Right lobe of liver (tissue), 6 donors: ENCODE measurements at regions not wholly inside any gene's neighbourhood (a gene's known extent, or its start where the extent isn't known, plus 50 kb on each side); places are given as distances from the start of the nearest gene placed in this dataset.
A peak's percentile ranks its signal among the peaks of the same experiment; 100 is the strongest.

Experiments used
- ATAC-seq, 4 donors: fragments of 200-7000 bp; cut with Tn5 transposase; one replicate each; pipeline ENCODE4 v1.9.1; 2020; ENCODE audit warnings: mild to moderate bottlenecking in 4 of 4, moderate library complexity in 4 of 4
- DNase-seq, 3 donors: peaks; one replicate each; pipeline ENCODE4 v3.0.0-alpha.2; 2020
- H3K27ac ChIP-seq, 3 donors: fragments of 200-600 bp; one replicate each; pipeline ENCODE4 v1.8.0; 2022
- H3K27me3 ChIP-seq, 2 donors: fragments of 200-600 bp; one replicate each; pipeline ENCODE4 v1.8.0; 2022
- H3K36me3 ChIP-seq, 4 donors: fragments of 200-600 bp; sonication (generic) in 1 of 4; one replicate each; pipeline versions ENCODE4 v1.5.1 to v1.8.0; 2017 to 2022; ENCODE audit warnings: control low read depth in 1 of 4
- H3K4me1 ChIP-seq, 4 donors: fragments of 200-600 bp; sonication (generic) in 1 of 4; one replicate each; pipeline versions ENCODE4 v1.5.1 to v1.8.0; 2017 to 2022; ENCODE audit warnings: control low read depth in 1 of 4
- H3K4me3 ChIP-seq, 3 donors: fragments of 200-600 bp; one replicate each; pipeline ENCODE4 v1.8.0; 2022
- H3K9me3 ChIP-seq, 4 donors: fragments of 200-600 bp; sonication (generic) in 1 of 4; one replicate each; pipeline versions ENCODE4 v1.5.1 to v1.8.0; 2017 to 2022; ENCODE audit warnings: control low read depth in 1 of 4
- CTCF ChIP-seq, 4 donors: fragments of 200-600 bp in 3 of 4; fragments of 450-650 bp in 1 of 4; IDR thresholded peaks; one replicate each; pipeline versions ENCODE4 v1.5.1 to v1.8.0; 2016 to 2022; ENCODE audit warnings: antibody characterized with exemption in 4 of 4, mild to moderate bottlenecking in 2 of 4
- POLR2A ChIP-seq: fragments of 450-650 bp; IDR thresholded peaks from one replicate; pipeline ENCODE4 v1.6.1; 2017; ENCODE audit warnings: antibody characterized with exemption, mild to moderate bottlenecking
- WGBS: methylation state at CpG from one replicate; pipeline ENCODE4 v1.1.6; 2018; ENCODE audit warnings: low coverage, low lambda C conversion rate; ENCODE audit not compliant: insufficient coverage; ENCODE audit errors: missing lambda C conversion rate; 5-methylcytosine and 5-hydroxymethylcytosine counted together
- intact Hi-C, 2 donors: fragments of 100-400 bp; cut with DNase I; formaldehyde crosslinking; loops; one replicate each; pipeline versions ENCODE4 v1.11.2 to v1.14.1; 2022
- donor health status: DM: no; HTN: yes; CAD: no.
- donor health status: DM: no; HTN: no; CAD: no.
- donor health status: DM: no; HTN: no; CAD: no.
- donor health status: DM: no; HTN: yes; CAD: no.
- donor health status: DM: no; HTN: yes; CAD: no.

- ATAC-seq, result no peak
- WGBS, result 83% methylated on average over 1 of the region's 1 CpG
- no peak overlapping the region for H3K4me3 ChIP-seq
- H3K9me3 ChIP-seq, result no peaks in the 10 kb centered on the region
- no peaks in the 10 kb centered on the region for H3K36me3 ChIP-seq
- intact Hi-C loops, result no loop called here
- TF ChIP-seq POLR2A (no peak), CTCF (IDR thresholded peaks at IDR 0.05) (no peak)
- H3K27me3 ChIP-seq, result no peaks in the 10 kb centered on the region
- no peaks in the 10 kb centered on the region for H3K4me1 ChIP-seq
- no peak overlapping the region for H3K27ac ChIP-seq
- no peak for DNase-seq
Observed at GRCh38 chr3:41126961-41127360, 72.3 kb upstream of the CTNNB1 start.

- intact Hi-C loops, result no loop called here
- Histone ChIP-seq H3K4me3 (no peak overlapping the region), H3K27me3 (no peaks in the 10 kb centered on the region), H3K4me1 (no peaks in the 10 kb centered on the region), H3K36me3 (no peaks in the 10 kb centered on the region), H3K9me3 (no peaks in the 10 kb centered on the region), H3K27ac (no peak overlapping the region)
- TF ChIP-seq CTCF (IDR thresholded peaks at IDR 0.05) (no peak), POLR2A (no peak)
- WGBS, result no CpG with 5 or more reads among the region's 2 CpGs
- no peak for DNase-seq
- no peak for ATAC-seq
Observed at GRCh38 chr3:41127414-41127813, 71.9 kb upstream of the CTNNB1 start.

- TF ChIP-seq CTCF (IDR thresholded peaks at IDR 0.05) (no peak), POLR2A (no peak)
- DNase-seq (no peak), ATAC-seq (no peak)
- Histone ChIP-seq H3K27ac (no peak overlapping the region), H3K4me1 (no peaks in the 10 kb centered on the region), H3K27me3 (no peaks in the 10 kb centered on the region), H3K36me3 (no peaks in the 10 kb centered on the region), H3K9me3 (no peaks in the 10 kb centered on the region), H3K4me3 (no peak overlapping the region)
- intact Hi-C loops, result no loop called here
- WGBS, result 100% methylated on average over 1 of the region's 1 CpG
Observed at GRCh38 chr3:41129731-41130130, 69.6 kb upstream of the CTNNB1 start.

- WGBS, result 82% methylated on average over 3 of the region's 3 CpGs
- no peaks in the 10 kb centered on the region for H3K4me1 ChIP-seq
- no peak overlapping the region for H3K4me3 ChIP-seq
- DNase-seq (no peak), ATAC-seq (no peak)
- TF ChIP-seq POLR2A (no peak), CTCF (IDR thresholded peaks at IDR 0.05) (no peak)
- H3K27ac ChIP-seq, result no peak overlapping the region
- intact Hi-C loops, result no loop called here
- H3K9me3 ChIP-seq, result no peaks in the 10 kb centered on the region
- H3K27me3 ChIP-seq, result no peaks in the 10 kb centered on the region
- H3K36me3 ChIP-seq, result no peaks in the 10 kb centered on the region
Observed at GRCh38 chr3:41131224-41131623, 68.1 kb upstream of the CTNNB1 start.

- no peaks in the 10 kb centered on the region for H3K27me3 ChIP-seq
- ATAC-seq (peak in 1 of 4 donors; percentile 30), DNase-seq (no peak)
- no peaks in the 10 kb centered on the region for H3K9me3 ChIP-seq
- 40% methylated on average over 1 of the region's 1 CpG for WGBS
- H3K4me3 ChIP-seq, result no peak overlapping the region
- intact Hi-C loops, result no loop called here
- no peaks in the 10 kb centered on the region for H3K36me3 ChIP-seq
- H3K4me1 ChIP-seq, result no peaks in the 10 kb centered on the region
- no peak for TF ChIP-seq CTCF (IDR thresholded peaks at IDR 0.05)
- TF ChIP-seq POLR2A, result no peak
- no peak overlapping the region for H3K27ac ChIP-seq
Observed at GRCh38 chr3:41137686-41138111, 61.6 kb upstream of the CTNNB1 start.
